ENCODE measurements at regions not wholly inside any gene's neighbourhood (a gene's known extent, or its start where the extent isn't known, plus 50 kb on each side); places are given as distances from the start of the nearest gene placed in this dataset.

- no peak for ATAC-seq
- no peak overlapping the region for H3K4me2 ChIP-seq (ENCODE audit: insufficient read depth, low read length)
- intact Hi-C loops (cut with micrococcal nuclease), result no loop called here
Measured at GRCh38 chr10:31642281-31642680, 286.4 kb downstream of the ARHGAP12 start.

More at GRCh38 chr10:31642281-31642680, 286.4 kb downstream of the ARHGAP12 start:
- DNase-seq (ENCODE audit: extremely low read depth in 1 of 4, low spot score in 3 of 4) (no peak), FAIRE-seq (no peak)
- Histone ChIP-seq H3K27ac (ENCODE audit: extremely low read depth, low read depth, low read length) (no peak overlapping the region), H3K9me1 (ENCODE audit: control insufficient read depth, insufficient read depth, low read length) (no peaks in the 10 kb centered on the region), H3K79me2 (ENCODE audit: control insufficient read depth, insufficient read depth, low read length) (no peaks in the 10 kb centered on the region), H3K36me3 (ENCODE audit: control insufficient read depth, insufficient read depth, low read length) (no peaks in the 10 kb centered on the region), H3K9me3 (replicated peaks; ENCODE audit: control insufficient read depth, insufficient read depth, low read depth, low read length) (no peaks in the 10 kb centered on the region), H4K20me1 (replicated peaks; ENCODE audit: control insufficient read depth, insufficient read depth, low read length) (no peaks in the 10 kb centered on the region; the same call in 1 of the 2 replicates), H3K9ac (ENCODE audit: insufficient read depth in 1 of 2, low read depth in 2 of 2, low read length in 2 of 2) (no peak overlapping the region), H2AFZ (ENCODE audit: low read depth, low read length) (no peak overlapping the region), H3K4me1 (replicated peaks in 1 of 2; ENCODE audit: control insufficient read depth in 2 of 2, insufficient read depth in 2 of 2, low read length in 2 of 2) (no peaks in the 10 kb centered on the region), H3K4me3 (no peak overlapping the region), H3K27me3 (ENCODE audit: control insufficient read depth in 2 of 2, insufficient read depth in 2 of 2, low read length in 2 of 2) (peaks cover 0 to 15% of the 10 kb centered on the region in 2 experiments; a peak in 2 of 5 replicates)
- WGBS (ENCODE audit: insufficient coverage, low coverage, missing lambda C conversion rate), result 0% methylated on average over 1 of the region's 1 CpG
- ChIA-PET POLR2A (no interaction called here), CTCF (ENCODE audit: low intra/inter-chr PET ratio) (no interaction called here)
- TF ChIP-seq KDM4B (IDR thresholded peaks at IDR 0.05; ENCODE audit: borderline replicate concordance in 2 of 2, low read depth in 1 of 2), result no peak
- TF ChIP-seq ZNF668 (CRISPR knock-in tag; IDR thresholded peaks at IDR 0.05), result no peak
- no peak for TF ChIP-seq RNF219 (CRISPR knock-in tag; IDR thresholded peaks at IDR 0.05)
- TF ChIP-seq FOSL1 (tag; conservative IDR thresholded peaks at IDR 0.05), result no peak
- TF ChIP-seq ZBTB8A (IDR thresholded peaks at IDR 0.05; ENCODE audit: partially characterized antibody), result no peak
- TF ChIP-seq ZFP91 (CRISPR knock-in tag; IDR thresholded peaks at IDR 0.05), result no peak
- no peak for TF ChIP-seq E2F3 (CRISPR knock-in tag; IDR thresholded peaks at IDR 0.05)
- TF ChIP-seq ARID1B (IDR thresholded peaks at IDR 0.05), result no peak
- TF ChIP-seq CBX5 (IDR thresholded peaks at IDR 0.05; ENCODE audit: borderline replicate concordance, low read depth), result no peak
- TF ChIP-seq GTF2B (IDR thresholded peaks at IDR 0.05; ENCODE audit: extremely low read depth, insufficient read length), result no peak
- TF ChIP-seq STAG1 (CRISPR knock-in tag; IDR thresholded peaks at IDR 0.05; ENCODE audit: borderline replicate concordance), result no peak
- no peak for TF ChIP-seq SMC3 (conservative IDR thresholded peaks at IDR 0.05; ENCODE audit: insufficient read depth, low read depth, low read length)
- no TSS peak for BruUV-seq (replicated peaks)
- in situ Hi-C loops (cut with MboI), result no loop called here
